H1 (cell line): ENCODE measurements at regions not wholly inside any gene's neighbourhood (a gene's known extent, or its start where the extent isn't known, plus 50 kb on each side); places are given as distances from the start of the nearest gene placed in this dataset.

Experiments used
- BCL11A ChIP-seq, 2 experiments: IDR thresholded peaks; one replicate each; pipeline ENCODE4 v1.6.1; 2011; ENCODE audit warnings: low read depth in 2 of 2, low read length in 2 of 2, mild to moderate bottlenecking in 2 of 2
- BRCA1 ChIP-seq: IDR thresholded peaks from 2 replicates; pipeline ENCODE4 v1.6.1; 2012; ENCODE audit warnings: low read depth, low read length, improper control_type of control experiment
- CBX8 ChIP-seq: fragments of 300-800, 300-1000 bp; sonication (generic); IDR thresholded peaks from 2 replicates; pipeline ENCODE4 v1.7.1; 2016; ENCODE audit warnings: low read depth, low read length, borderline replicate concordance
- CEBPB ChIP-seq: IDR thresholded peaks from 2 replicates; pipeline ENCODE4 v1.6.1; 2012; ENCODE audit warnings: low read depth, low read length
- CHD1 ChIP-seq: IDR thresholded peaks from 2 replicates; pipeline ENCODE4 v1.6.1; 2012; ENCODE audit warnings: low read depth, low read length, improper control_type of control experiment
- EZH2 ChIP-seq: fragments of 200-600 bp; sonication (generic); IDR thresholded peaks from 2 replicates; pipeline ENCODE4 v1.7.1; 2012; ENCODE audit warnings: low read depth, mild to moderate bottlenecking, moderate library complexity, low read length, inconsistent platforms; ENCODE audit not compliant: severe bottlenecking
- POLR2AphosphoS5 ChIP-seq: IDR thresholded peaks from 2 replicates; pipeline ENCODE4 v1.6.1; 2011; ENCODE audit warnings: low read depth, low read length
- RBBP5 ChIP-seq: IDR thresholded peaks from 2 replicates; pipeline ENCODE4 v1.7.1; 2012; ENCODE audit warnings: low read depth, mild to moderate bottlenecking, inconsistent platforms, low read length, moderate library complexity, borderline replicate concordance
- TEAD4 ChIP-seq: IDR thresholded peaks from 2 replicates; pipeline ENCODE4 v1.6.1; 2012; ENCODE audit warnings: low read depth, low read length, inconsistent platforms, mixed read lengths

GRCh38 chr15:27696530-27696929 lies 402.6 kb downstream of the OCA2 start (continued):
- no peak for TF ChIP-seq CEBPB
- no peak for TF ChIP-seq BRCA1
- TF ChIP-seq RBBP5: no peak
- no peak for TF ChIP-seq CHD1
- no peak for TF ChIP-seq EZH2
- no peak for TF ChIP-seq CBX8
- no peak for TF ChIP-seq POLR2AphosphoS5
- TF ChIP-seq BCL11A (IDR thresholded peaks at IDR 0.05; ENCODE audit: low read depth in 2 of 2, low read length in 2 of 2): no peak
- no peak for TF ChIP-seq TEAD4
